ENCODE measurements at regions not wholly inside any gene's neighbourhood (a gene's known extent, or its start where the extent isn't known, plus 50 kb on each side); places are given as distances from the start of the nearest gene placed in this dataset.

GRCh38 chr1:81264976-81265375 is 535.8 kb upstream of the ADGRL2 start:
- no peak for TF ChIP-seq POLR2AphosphoS5 (IDR thresholded peaks at IDR 0.05; ENCODE audit: low read depth)
- no peak for TF ChIP-seq CTCF (IDR thresholded peaks at IDR 0.05; ENCODE audit: insufficient read depth, low read length)
- no peak for TF ChIP-seq REST (IDR thresholded peaks at IDR 0.05; ENCODE audit: insufficient replicate concordance, low read depth)
- no peak for TF ChIP-seq SPI1 (IDR thresholded peaks at IDR 0.05; ENCODE audit: borderline replicate concordance, low read depth)
